OCI-LY1 (cell line): ENCODE measurements at regions not wholly inside any gene's neighbourhood (a gene's known extent, or its start where the extent isn't known, plus 50 kb on each side); places are given as distances from the start of the nearest gene placed in this dataset.

ENCODE experiments used
- H2AFZ ChIP-seq: fragments of 200-600 bp; sonication (generic), shearing (Covaris generic); 2 replicates; pipeline ENCODE4 v1.6.0; 2014; ENCODE audit warnings: antibody characterized with exemption, mild to moderate bottlenecking, low read length
- H3F3A ChIP-seq: fragments of 200-600 bp; sonication (generic), shearing (Covaris generic); 2 replicates; pipeline ENCODE4 v1.6.0; 2014; ENCODE audit warnings: mild to moderate bottlenecking, antibody characterized with exemption, low read length, moderate library complexity; ENCODE audit not compliant: insufficient read depth
- H3K27ac ChIP-seq: fragments of 200-600 bp; sonication (generic); 2 replicates; pipeline ENCODE4 v1.5.1; 2014; ENCODE audit warnings: low read length, mixed run types, mild to moderate bottlenecking, low read depth; ENCODE audit not compliant: poor library complexity, severe bottlenecking
- H3K27me3 ChIP-seq: fragments of 200-600 bp; sonication (generic); 2 replicates; pipeline ENCODE4 v1.6.0; 2014; ENCODE audit warnings: antibody characterized with exemption, mild to moderate bottlenecking, low read length, moderate library complexity; ENCODE audit not compliant: insufficient read depth
- H3K36me3 ChIP-seq: fragments of 200-600 bp; sonication (generic); 2 replicates; pipeline ENCODE4 v1.6.1; 2014; ENCODE audit warnings: mild to moderate bottlenecking, antibody characterized with exemption, low read length, moderate library complexity, mixed read lengths; ENCODE audit not compliant: insufficient read depth
- H3K4me1 ChIP-seq: fragments of 200-600 bp; sonication (generic); 2 replicates; pipeline ENCODE4 v1.5.1; 2014; ENCODE audit warnings: mild to moderate bottlenecking, low read length, moderate library complexity; ENCODE audit not compliant: insufficient read depth, severe bottlenecking
- H3K4me2 ChIP-seq: fragments of 200-600 bp; sonication (generic), shearing (Covaris generic); 2 replicates; pipeline ENCODE4 v1.6.1; 2014; ENCODE audit warnings: low read length
- H3K4me3 ChIP-seq: fragments of 200-600 bp; sonication (generic); 2 replicates; pipeline ENCODE4 v1.5.1; 2014; ENCODE audit warnings: low read length, low read depth, mild to moderate bottlenecking, mixed read lengths; ENCODE audit not compliant: poor library complexity, severe bottlenecking
- H3K79me2 ChIP-seq: fragments of 200-600 bp; shearing (Covaris generic); 2 replicates; pipeline ENCODE4 v1.6.1; 2016; ENCODE audit warnings: mixed run types, low read length, mixed read lengths; ENCODE audit not compliant: insufficient read depth
- H3K9ac ChIP-seq: fragments of 200-600 bp; sonication (generic), shearing (Covaris generic); 2 replicates; pipeline ENCODE4 v1.6.1; 2014; ENCODE audit warnings: mild to moderate bottlenecking, low read length, mixed read lengths
- H3K9me2 ChIP-seq: fragments of 200-600 bp; sonication (generic), shearing (Covaris generic); 2 replicates; pipeline ENCODE4 v1.6.1; 2014; ENCODE audit warnings: low read depth, mild to moderate bottlenecking, low read length, mixed read lengths
- H3K9me3 ChIP-seq: fragments of 200-600 bp; shearing (Covaris generic); 2 replicates; pipeline ENCODE4 v1.6.1; 2014; ENCODE audit warnings: low read length, mixed read lengths
- H4K20me1 ChIP-seq: fragments of 200-600 bp; sonication (generic), shearing (Covaris generic); 2 replicates; pipeline ENCODE4 v1.6.0; 2016; ENCODE audit warnings: mild to moderate bottlenecking, low read length; ENCODE audit not compliant: insufficient read depth
- CTCF ChIP-seq: fragments of 200-600 bp; sonication (generic), shearing (Covaris generic); IDR thresholded peaks from 2 replicates; pipeline ENCODE4 v1.5.1; 2017; ENCODE audit warnings: mild to moderate bottlenecking, antibody characterized with exemption, low read length, moderate library complexity, mixed read lengths
- EZH2 ChIP-seq: fragments of 200-600 bp; sonication (generic), shearing (Covaris generic); IDR thresholded peaks from 2 replicates; pipeline ENCODE4 v1.8.0; 2017; ENCODE audit warnings: borderline replicate concordance, mixed run types, mild to moderate bottlenecking, antibody characterized with exemption, low read length, moderate library complexity, mixed read lengths

- Histone ChIP-seq H3K9ac (no peak overlapping the region), H3K36me3 (no peaks in the 10 kb centered on the region), H3K27me3 (no peaks in the 10 kb centered on the region), H3K4me2 (no peak overlapping the region), H2AFZ (no peak overlapping the region), H3K27ac (no peak overlapping the region), H3F3A (no peaks in the 10 kb centered on the region), H3K9me3 (no peaks in the 10 kb centered on the region), H3K4me1 (no peaks in the 10 kb centered on the region), H4K20me1 (no peaks in the 10 kb centered on the region), H3K4me3 (no peak overlapping the region), H3K9me2 (no peaks in the 10 kb centered on the region), H3K79me2 (no peaks in the 10 kb centered on the region)
- TF ChIP-seq EZH2 (no peak), CTCF (no peak)
These were observed 920.9 kb upstream of the GOT2 start for GRCh38 chr16:59655031-59655430.

- no peak overlapping the region for H3K4me3 ChIP-seq
- no peaks in the 10 kb centered on the region for H3K27me3 ChIP-seq
- H3F3A ChIP-seq: no peaks in the 10 kb centered on the region
- no peaks in the 10 kb centered on the region for H3K9me2 ChIP-seq
- TF ChIP-seq EZH2: no peak
- TF ChIP-seq CTCF: no peak
- H3K4me1 ChIP-seq: no peaks in the 10 kb centered on the region
- no peaks in the 10 kb centered on the region for H3K79me2 ChIP-seq
- no peaks in the 10 kb centered on the region for H3K36me3 ChIP-seq
- no peak overlapping the region for H2AFZ ChIP-seq
- H3K9me3 ChIP-seq: no peaks in the 10 kb centered on the region
- H3K4me2 ChIP-seq: no peak overlapping the region
- H3K9ac ChIP-seq: no peak overlapping the region
- no peak overlapping the region for H3K27ac ChIP-seq
- no peaks in the 10 kb centered on the region for H4K20me1 ChIP-seq
These were observed 920.3 kb upstream of the GOT2 start for GRCh38 chr16:59654455-59654854.

GRCh38 chr16:59651662-59652061 is 917.5 kb upstream of the GOT2 start:
- no peaks in the 10 kb centered on the region for H3F3A ChIP-seq
- no peak overlapping the region for H3K9ac ChIP-seq
- no peak overlapping the region for H3K4me3 ChIP-seq
- H3K27me3 ChIP-seq: no peaks in the 10 kb centered on the region
- no peaks in the 10 kb centered on the region for H3K79me2 ChIP-seq
- H3K27ac ChIP-seq: no peak overlapping the region
- TF ChIP-seq EZH2 (no peak), CTCF (no peak)
- no peaks in the 10 kb centered on the region for H4K20me1 ChIP-seq
- no peak overlapping the region for H3K4me2 ChIP-seq
- H3K9me3 ChIP-seq: no peaks in the 10 kb centered on the region
- H3K36me3 ChIP-seq: no peaks in the 10 kb centered on the region
- H3K4me1 ChIP-seq: no peaks in the 10 kb centered on the region
- no peak overlapping the region for H2AFZ ChIP-seq
- H3K9me2 ChIP-seq: no peaks in the 10 kb centered on the region
